ENCODE measurements at regions not wholly inside any gene's neighbourhood (a gene's known extent, or its start where the extent isn't known, plus 50 kb on each side); places are given as distances from the start of the nearest gene placed in this dataset.

DNA sequence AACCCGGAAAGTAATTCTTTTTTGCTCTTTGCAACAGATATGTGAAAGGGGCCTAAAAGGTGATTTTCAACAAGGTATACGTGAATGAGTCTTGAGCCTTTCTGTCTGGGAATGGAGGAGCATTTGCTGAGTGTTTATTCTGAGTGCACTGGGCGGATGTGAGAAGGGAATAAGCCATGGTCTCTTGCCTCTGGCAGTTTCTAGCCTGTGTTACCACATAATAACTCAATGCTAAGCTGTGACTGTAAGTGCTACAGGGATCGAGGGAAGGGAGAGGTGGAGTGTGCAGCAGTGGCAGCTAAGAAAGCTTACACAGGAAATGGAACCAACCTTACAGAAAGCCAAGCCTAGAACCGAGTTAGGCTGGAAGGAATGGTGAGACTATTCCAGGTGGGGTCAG, 444.3 kb downstream of the SLC4A3 start:
- no peak overlapping the region for H2AK5ac ChIP-seq (ENCODE audit: low read length)

DNA sequence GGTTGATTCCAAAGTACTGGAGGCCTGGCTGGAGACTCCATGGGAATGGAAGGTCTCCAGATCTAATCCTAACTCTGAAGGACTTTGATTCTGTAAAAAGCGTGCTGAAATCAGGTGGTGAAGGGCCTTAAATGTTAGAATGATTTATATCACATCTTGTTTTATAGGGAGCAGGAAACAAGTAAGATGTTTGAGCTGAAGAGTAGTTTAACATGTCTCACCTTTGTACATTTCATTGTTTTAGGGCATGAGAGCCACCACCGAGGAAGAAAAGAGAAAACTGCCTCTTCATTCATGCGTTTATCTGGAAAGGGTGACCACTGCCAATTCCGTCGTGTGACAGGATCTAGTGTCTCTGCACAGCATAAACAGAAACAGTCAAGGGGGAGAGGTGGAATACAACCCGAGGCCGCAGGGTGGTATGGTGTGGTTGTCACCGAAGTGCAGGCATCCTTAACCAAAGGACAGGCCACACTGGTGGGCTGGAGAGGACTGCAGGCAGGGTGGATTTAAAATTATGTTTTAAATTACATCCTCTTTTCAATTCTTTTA, 445.3 kb downstream of the SLC4A3 start:
- WGBS (ENCODE audit: extremely low coverage, insufficient coverage, low lambda C conversion rate), result no CpG with 5 or more reads among the region's 8 CpGs
- Histone ChIP-seq H3K79me2 (ENCODE audit: control insufficient read depth, insufficient read depth, low read length) (no peaks in the 10 kb centered on the region), H2BK15ac (replicated peaks; ENCODE audit: low read depth) (no peak overlapping the region)

More for the DNA sequence above, 444.3 kb downstream of the SLC4A3 start:
- H3K4me1 ChIP-seq (ENCODE audit: control insufficient read depth, low read depth, low read length), result peaks cover 2% of the 10 kb centered on the region
- no peaks in the 10 kb centered on the region for H3K36me3 ChIP-seq (ENCODE audit: control insufficient read depth, insufficient read depth, low read length)
- H3K4ac ChIP-seq (ENCODE audit: low read depth, low read length), result no peak overlapping the region
- H3K18ac ChIP-seq (ENCODE audit: low read length), result no peak overlapping the region
- no peak overlapping the region for H2BK5ac ChIP-seq (ENCODE audit: low read length)
- no peak overlapping the region for H3K56ac ChIP-seq (ENCODE audit: low read length)
- no peak for DNase-seq
- no peak overlapping the region for H3K27ac ChIP-seq (ENCODE audit: low read depth, low read length)
- no peak overlapping the region for H3K4me2 ChIP-seq (ENCODE audit: low read length)
- H3K79me2 ChIP-seq (ENCODE audit: control insufficient read depth, insufficient read depth, low read length), result no peaks in the 10 kb centered on the region
- no peak overlapping the region for H3K9ac ChIP-seq (ENCODE audit: low read length)
- no peak overlapping the region for H4K5ac ChIP-seq (ENCODE audit: low read length)
- H2BK120ac ChIP-seq (ENCODE audit: low read depth, low read length), result no peak overlapping the region
- H3K23ac ChIP-seq (ENCODE audit: low read length), result no peak overlapping the region
- no peaks in the 10 kb centered on the region for H3K79me1 ChIP-seq (ENCODE audit: low read length)
- no peak overlapping the region for H4K8ac ChIP-seq (ENCODE audit: low read depth, low read length)
- H2BK15ac ChIP-seq (replicated peaks; ENCODE audit: low read depth), result no peak overlapping the region
- H3K4me3 ChIP-seq (ENCODE audit: low read length), result no peak overlapping the region
- H3K27me3 ChIP-seq (ENCODE audit: insufficient read depth, low read length, poor library complexity), result no peaks in the 10 kb centered on the region
- WGBS (ENCODE audit: extremely low coverage, insufficient coverage, low lambda C conversion rate), result no CpG with 5 or more reads among the region's 5 CpGs

DNA sequence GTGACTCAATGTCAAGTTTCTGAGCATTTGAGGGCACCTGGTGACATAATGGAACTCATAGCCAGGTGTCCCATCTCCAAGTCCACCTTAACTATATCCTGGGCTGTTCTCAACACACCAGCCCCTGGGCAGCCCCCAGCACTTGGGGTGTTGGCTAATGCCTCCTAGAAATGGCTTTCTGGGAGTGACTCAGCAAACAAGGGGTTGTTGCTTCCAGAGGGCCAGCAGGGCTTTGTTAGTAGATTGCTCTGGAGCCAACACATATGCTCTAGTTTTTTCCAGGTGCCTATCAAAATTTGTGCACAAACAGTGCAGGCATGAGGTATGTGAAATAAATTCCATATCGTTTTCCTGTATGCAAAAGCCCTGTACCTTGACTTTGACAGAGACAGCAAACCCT, 448.4 kb downstream of the SLC4A3 start:
- H3K4ac ChIP-seq (ENCODE audit: low read depth, low read length), result peak overlapping the region; percentile 22
- H3K4me1 ChIP-seq (ENCODE audit: control insufficient read depth, low read depth, low read length), result peaks cover 8% of the 10 kb centered on the region
- H3K56ac ChIP-seq (ENCODE audit: low read length), result no peak overlapping the region
- H4K8ac ChIP-seq (ENCODE audit: low read depth, low read length), result no peak overlapping the region
- H3K9ac ChIP-seq (ENCODE audit: low read length), result no peak overlapping the region
- WGBS (ENCODE audit: extremely low coverage, insufficient coverage, low lambda C conversion rate), result no CpG with 5 or more reads among the region's 1 CpG
- no peak overlapping the region for H3K4me3 ChIP-seq (ENCODE audit: low read length)
- H3K27ac ChIP-seq (ENCODE audit: low read depth, low read length), result no peak overlapping the region
- no peak overlapping the region for H3K4me2 ChIP-seq (ENCODE audit: low read length)
- no peak overlapping the region for H2BK15ac ChIP-seq (replicated peaks; ENCODE audit: low read depth)
- no peak overlapping the region for H4K5ac ChIP-seq (ENCODE audit: low read length)
- H2AK5ac ChIP-seq (ENCODE audit: low read length), result no peak overlapping the region
- no peaks in the 10 kb centered on the region for H3K79me2 ChIP-seq (ENCODE audit: control insufficient read depth, insufficient read depth, low read length)
- H3K18ac ChIP-seq (ENCODE audit: low read length), result peak overlapping the region; percentile 19
- H3K27me3 ChIP-seq (ENCODE audit: insufficient read depth, low read length, poor library complexity), result no peaks in the 10 kb centered on the region
- no peak overlapping the region for H2BK5ac ChIP-seq (ENCODE audit: low read length)
- H3K79me1 ChIP-seq (ENCODE audit: low read length), result no peaks in the 10 kb centered on the region
- no peak overlapping the region for H2BK120ac ChIP-seq (ENCODE audit: low read depth, low read length)
- no peaks in the 10 kb centered on the region for H3K36me3 ChIP-seq (ENCODE audit: control insufficient read depth, insufficient read depth, low read length)
- DNase-seq, result no peak
- H3K23ac ChIP-seq (ENCODE audit: low read length), result no peak overlapping the region

More for the DNA sequence above, 445.3 kb downstream of the SLC4A3 start:
- Histone ChIP-seq H3K18ac (ENCODE audit: low read length) (no peak overlapping the region), H3K4me3 (ENCODE audit: low read length) (no peak overlapping the region), H2AK5ac (ENCODE audit: low read length) (no peak overlapping the region), H3K27ac (ENCODE audit: low read depth, low read length) (no peak overlapping the region), H3K4ac (ENCODE audit: low read depth, low read length) (no peak overlapping the region), H3K27me3 (ENCODE audit: insufficient read depth, low read length, poor library complexity) (no peaks in the 10 kb centered on the region), H3K36me3 (ENCODE audit: control insufficient read depth, insufficient read depth, low read length) (no peaks in the 10 kb centered on the region), H3K56ac (ENCODE audit: low read length) (no peak overlapping the region), H4K5ac (ENCODE audit: low read length) (no peak overlapping the region), H3K4me1 (ENCODE audit: control insufficient read depth, low read depth, low read length) (peaks cover 7% of the 10 kb centered on the region), H3K23ac (ENCODE audit: low read length) (no peak overlapping the region), H2BK120ac (ENCODE audit: low read depth, low read length) (no peak overlapping the region), H3K9ac (ENCODE audit: low read length) (no peak overlapping the region), H2BK5ac (ENCODE audit: low read length) (no peak overlapping the region), H4K8ac (ENCODE audit: low read depth, low read length) (no peak overlapping the region), H3K4me2 (ENCODE audit: low read length) (no peak overlapping the region), H3K79me1 (ENCODE audit: low read length) (no peaks in the 10 kb centered on the region)
- no peak for DNase-seq

DNA sequence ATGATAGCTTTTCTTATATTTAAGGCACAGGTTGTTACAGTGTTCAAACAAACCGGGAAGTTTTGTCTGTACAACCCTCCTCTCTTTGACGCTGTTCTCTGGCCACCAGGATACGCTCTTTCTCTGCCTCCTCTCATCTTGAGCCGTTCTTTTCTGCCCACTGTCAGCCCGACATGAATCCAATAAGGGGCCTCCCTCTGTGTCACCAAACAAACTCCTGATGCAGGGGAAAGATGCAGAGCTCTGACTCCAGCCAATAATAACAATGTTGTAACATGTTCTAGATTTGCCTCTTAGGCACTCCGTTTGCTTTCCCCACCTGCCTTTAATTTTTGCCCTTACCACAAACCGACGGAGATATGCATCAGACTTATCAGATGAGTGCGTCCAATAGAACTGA, 449.3 kb downstream of the SLC4A3 start:
- H3K4me3 ChIP-seq (ENCODE audit: low read length), result no peak overlapping the region
- no peak overlapping the region for H4K5ac ChIP-seq (ENCODE audit: low read length)
- no peaks in the 10 kb centered on the region for H3K36me3 ChIP-seq (ENCODE audit: control insufficient read depth, insufficient read depth, low read length)
- H3K79me1 ChIP-seq (ENCODE audit: low read length), result no peaks in the 10 kb centered on the region
- H2AK5ac ChIP-seq (ENCODE audit: low read length), result no peak overlapping the region
- no peaks in the 10 kb centered on the region for H3K27me3 ChIP-seq (ENCODE audit: insufficient read depth, low read length, poor library complexity)
- peak overlapping the region; percentile 6 for H3K4ac ChIP-seq (ENCODE audit: low read depth, low read length)
- H3K79me2 ChIP-seq (ENCODE audit: control insufficient read depth, insufficient read depth, low read length), result no peaks in the 10 kb centered on the region
- H2BK120ac ChIP-seq (ENCODE audit: low read depth, low read length), result no peak overlapping the region
- peaks cover 16% of the 10 kb centered on the region for H3K4me1 ChIP-seq (ENCODE audit: control insufficient read depth, low read depth, low read length)
- H2BK5ac ChIP-seq (ENCODE audit: low read length), result no peak overlapping the region
- H2BK15ac ChIP-seq (replicated peaks; ENCODE audit: low read depth), result no peak overlapping the region
- no peak overlapping the region for H3K27ac ChIP-seq (ENCODE audit: low read depth, low read length)
- peak overlapping the region; percentile 30 for H3K56ac ChIP-seq (ENCODE audit: low read length)
- H3K23ac ChIP-seq (ENCODE audit: low read length), result no peak overlapping the region
- H3K18ac ChIP-seq (ENCODE audit: low read length), result no peak overlapping the region
- no peak overlapping the region for H3K4me2 ChIP-seq (ENCODE audit: low read length)
- peak; percentile 67 for DNase-seq
- H4K8ac ChIP-seq (ENCODE audit: low read depth, low read length), result no peak overlapping the region
- no peak overlapping the region for H3K9ac ChIP-seq (ENCODE audit: low read length)
- no CpG with 5 or more reads among the region's 9 CpGs for WGBS (ENCODE audit: extremely low coverage, insufficient coverage, low lambda C conversion rate)

DNA sequence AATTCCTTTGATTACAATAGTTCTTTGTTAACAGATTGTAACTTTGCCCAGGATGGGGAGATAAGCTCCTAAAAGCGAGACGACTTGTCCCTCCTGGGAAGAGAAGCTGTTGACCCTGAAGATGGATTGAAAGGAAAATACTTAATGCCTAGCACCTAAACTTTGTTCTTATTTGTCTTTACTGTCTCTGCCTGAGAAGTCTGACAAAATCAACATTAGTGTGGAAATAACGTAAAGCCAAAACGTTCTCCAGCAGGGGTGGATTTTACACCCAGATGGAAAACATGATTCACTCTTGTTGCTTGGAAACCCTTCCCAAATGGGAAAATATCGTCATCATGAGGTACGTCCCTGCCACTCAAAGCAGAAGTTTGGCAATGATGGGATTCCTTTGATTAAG, 450.1 kb downstream of the SLC4A3 start:
- no peak overlapping the region for H4K5ac ChIP-seq (ENCODE audit: low read length)
- H2BK5ac ChIP-seq (ENCODE audit: low read length), result no peak overlapping the region
- no peaks in the 10 kb centered on the region for H3K79me1 ChIP-seq (ENCODE audit: low read length)
- no peaks in the 10 kb centered on the region for H3K79me2 ChIP-seq (ENCODE audit: control insufficient read depth, insufficient read depth, low read length)
- no peak overlapping the region for H3K9ac ChIP-seq (ENCODE audit: low read length)
- no peak overlapping the region for H2AK5ac ChIP-seq (ENCODE audit: low read length)
- H4K8ac ChIP-seq (ENCODE audit: low read depth, low read length), result no peak overlapping the region
- no peak overlapping the region for H3K18ac ChIP-seq (ENCODE audit: low read length)
- H2BK120ac ChIP-seq (ENCODE audit: low read depth, low read length), result no peak overlapping the region
- H3K4me3 ChIP-seq (ENCODE audit: low read length), result no peak overlapping the region
- H3K36me3 ChIP-seq (ENCODE audit: control insufficient read depth, insufficient read depth, low read length), result no peaks in the 10 kb centered on the region
- H3K23ac ChIP-seq (ENCODE audit: low read length), result no peak overlapping the region
- H3K27ac ChIP-seq (ENCODE audit: low read depth, low read length), result peak overlapping the region; percentile 36
- no peak overlapping the region for H3K4me2 ChIP-seq (ENCODE audit: low read length)
- no peak overlapping the region for H3K4ac ChIP-seq (ENCODE audit: low read depth, low read length)
- H2BK15ac ChIP-seq (replicated peaks; ENCODE audit: low read depth), result no peak overlapping the region
- DNase-seq, result peak; percentile 80
- H3K27me3 ChIP-seq (ENCODE audit: insufficient read depth, low read length, poor library complexity), result no peaks in the 10 kb centered on the region
- H3K56ac ChIP-seq (ENCODE audit: low read length), result no peak overlapping the region
- no CpG with 5 or more reads among the region's 6 CpGs for WGBS (ENCODE audit: extremely low coverage, insufficient coverage, low lambda C conversion rate)
- H3K4me1 ChIP-seq (ENCODE audit: control insufficient read depth, low read depth, low read length), result peaks cover 17% of the 10 kb centered on the region

DNA sequence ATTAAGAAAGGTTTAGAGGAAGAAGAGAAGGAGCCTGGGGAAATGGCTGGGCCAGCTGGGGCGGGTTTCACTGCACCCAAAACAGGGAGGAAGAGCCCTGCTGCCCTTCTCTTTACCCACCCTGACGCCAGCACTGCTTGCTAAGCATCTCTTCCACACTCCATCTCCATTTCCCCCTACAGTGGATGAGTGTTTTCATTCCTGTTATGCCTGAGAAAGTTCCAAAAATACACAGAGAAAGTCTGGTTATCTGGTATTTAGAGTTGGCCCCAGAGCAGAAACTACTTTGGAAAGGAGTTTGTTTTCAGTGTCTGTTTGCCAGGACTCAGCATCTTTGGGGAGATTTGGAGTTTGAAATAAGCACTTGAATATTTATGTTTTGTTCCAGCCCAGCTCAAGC, 451.0 kb downstream of the SLC4A3 start:
- no peak overlapping the region for H4K5ac ChIP-seq (ENCODE audit: low read length)
- H2BK15ac ChIP-seq (replicated peaks; ENCODE audit: low read depth), result no peak overlapping the region
- H3K4me2 ChIP-seq (ENCODE audit: low read length), result no peak overlapping the region
- H3K56ac ChIP-seq (ENCODE audit: low read length), result peak overlapping the region; percentile 30
- no peaks in the 10 kb centered on the region for H3K36me3 ChIP-seq (ENCODE audit: control insufficient read depth, insufficient read depth, low read length)
- WGBS (ENCODE audit: extremely low coverage, insufficient coverage, low lambda C conversion rate), result no CpG with 5 or more reads among the region's 2 CpGs
- no peaks in the 10 kb centered on the region for H3K79me1 ChIP-seq (ENCODE audit: low read length)
- no peaks in the 10 kb centered on the region for H3K27me3 ChIP-seq (ENCODE audit: insufficient read depth, low read length, poor library complexity)
- no peak overlapping the region for H3K23ac ChIP-seq (ENCODE audit: low read length)
- H3K9ac ChIP-seq (ENCODE audit: low read length), result no peak overlapping the region
- DNase-seq, result no peak
- no peak overlapping the region for H3K4me3 ChIP-seq (ENCODE audit: low read length)
- peak overlapping the region; percentile 77 for H4K8ac ChIP-seq (ENCODE audit: low read depth, low read length)
- no peak overlapping the region for H2AK5ac ChIP-seq (ENCODE audit: low read length)
- peak overlapping the region; percentile 79 for H2BK120ac ChIP-seq (ENCODE audit: low read depth, low read length)
- no peaks in the 10 kb centered on the region for H3K79me2 ChIP-seq (ENCODE audit: control insufficient read depth, insufficient read depth, low read length)
- no peak overlapping the region for H3K27ac ChIP-seq (ENCODE audit: low read depth, low read length)
- peak overlapping the region; percentile 56 for H3K4ac ChIP-seq (ENCODE audit: low read depth, low read length)
- peak overlapping the region; percentile 97 for H3K18ac ChIP-seq (ENCODE audit: low read length)
- no peak overlapping the region for H2BK5ac ChIP-seq (ENCODE audit: low read length)
- peaks cover 17% of the 10 kb centered on the region for H3K4me1 ChIP-seq (ENCODE audit: control insufficient read depth, low read depth, low read length)

Data from mesendoderm (in vitro differentiated cells).